ENCODE measurements at regions not wholly inside any gene's neighbourhood (a gene's known extent, or its start where the extent isn't known, plus 50 kb on each side); places are given as distances from the start of the nearest gene placed in this dataset.
"Not testable (repeated sequence)": the region's sequence is repeated elsewhere in the genome, so short reads cannot be mapped to it uniquely, and the experiment has no call there.

DNA sequence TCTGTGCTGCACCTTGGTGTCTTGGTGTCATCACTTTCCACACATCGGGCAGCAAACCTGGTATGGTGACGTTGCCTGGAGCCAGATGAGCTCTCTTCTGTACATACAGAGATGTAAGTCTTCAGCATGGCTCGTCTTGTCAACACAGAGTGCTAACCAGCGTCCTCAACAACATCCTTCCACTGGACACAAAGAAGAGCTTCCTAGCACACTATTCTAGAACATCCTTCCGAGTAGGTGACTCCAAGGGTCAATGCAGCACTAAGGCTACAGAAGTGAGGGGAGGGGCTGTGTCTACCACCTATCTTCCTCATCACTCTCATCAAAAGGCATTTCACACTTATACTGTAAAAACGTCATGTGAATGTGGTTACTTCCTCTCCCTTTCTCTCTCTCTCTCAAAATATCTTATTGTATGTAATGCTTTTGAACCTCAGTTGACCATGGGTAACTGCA is 108.1 kb upstream of the SLC1A4 start:
- H3K4me3 Mint-ChIP-seq, result no peak overlapping the region
- peaks cover 7% of the 10 kb centered on the region for H3K4me1 Mint-ChIP-seq
- no peaks in the 10 kb centered on the region for H3K27me3 Mint-ChIP-seq
- intact Hi-C loops (cut with micrococcal nuclease), result no loop called here
- no peaks in the 10 kb centered on the region for H3K9me3 Mint-ChIP-seq
- DNase-seq (no peak), ATAC-seq (ENCODE audit: low read depth) (no peak)
- no peak overlapping the region for H3K27ac Mint-ChIP-seq
- TF ChIP-seq, protein P1, sequence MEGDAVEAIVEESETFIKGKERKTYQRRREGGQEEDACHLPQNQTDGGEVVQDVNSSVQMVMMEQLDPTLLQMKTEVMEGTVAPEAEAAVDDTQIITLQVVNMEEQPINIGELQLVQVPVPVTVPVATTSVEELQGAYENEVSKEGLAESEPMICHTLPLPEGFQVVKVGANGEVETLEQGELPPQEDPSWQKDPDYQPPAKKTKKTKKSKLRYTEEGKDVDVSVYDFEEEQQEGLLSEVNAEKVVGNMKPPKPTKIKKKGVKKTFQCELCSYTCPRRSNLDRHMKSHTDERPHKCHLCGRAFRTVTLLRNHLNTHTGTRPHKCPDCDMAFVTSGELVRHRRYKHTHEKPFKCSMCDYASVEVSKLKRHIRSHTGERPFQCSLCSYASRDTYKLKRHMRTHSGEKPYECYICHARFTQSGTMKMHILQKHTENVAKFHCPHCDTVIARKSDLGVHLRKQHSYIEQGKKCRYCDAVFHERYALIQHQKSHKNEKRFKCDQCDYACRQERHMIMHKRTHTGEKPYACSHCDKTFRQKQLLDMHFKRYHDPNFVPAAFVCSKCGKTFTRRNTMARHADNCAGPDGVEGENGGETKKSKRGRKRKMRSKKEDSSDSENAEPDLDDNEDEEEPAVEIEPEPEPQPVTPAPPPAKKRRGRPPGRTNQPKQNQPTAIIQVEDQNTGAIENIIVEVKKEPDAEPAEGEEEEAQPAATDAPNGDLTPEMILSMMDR (IDR thresholded peaks at IDR 0.05), result no peak
- H3K36me3 Mint-ChIP-seq (ENCODE audit: low read depth), result peaks cover 3% of the 10 kb centered on the region
- CTCF ChIA-PET, result no interaction called here
- POLR2A ChIA-PET, result no interaction called here

- Mint-ChIP-seq H3K27me3 (no peaks in the 10 kb centered on the region), H3K36me3 (ENCODE audit: low read depth) (peaks cover 5% of the 10 kb centered on the region), H3K9me3 (no peaks in the 10 kb centered on the region), H3K4me1 (no peaks in the 10 kb centered on the region), H3K4me3 (no peak overlapping the region), H3K27ac (no peak overlapping the region)
- ATAC-seq (ENCODE audit: low read depth) (no peak), DNase-seq (no peak)
- CTCF ChIA-PET, result interaction anchor here (0.6 kb wide), 1 partner anchor 235 kb away, joined by 3 read pairs; no protein-coding TSS in a partner anchor
- POLR2A ChIA-PET, result no interaction called here
- TF ChIP-seq, protein P1 (IDR thresholded peaks at IDR 0.05), result no peak
- intact Hi-C loops (cut with micrococcal nuclease), result no loop called here
Measured at GRCh38 chr2:64887565-64887964, 101.6 kb upstream of the SLC1A4 start.

- Mint-ChIP-seq H3K9me3 (no peaks in the 10 kb centered on the region), H3K4me3 (no peak overlapping the region), H3K27me3 (no peaks in the 10 kb centered on the region), H3K27ac (no peak overlapping the region), H3K36me3 (ENCODE audit: low read depth) (peaks cover 4% of the 10 kb centered on the region), H3K4me1 (no peaks in the 10 kb centered on the region)
- CTCF ChIA-PET, result no interaction called here
- ATAC-seq (ENCODE audit: low read depth) (no peak), DNase-seq (no peak)
- POLR2A ChIA-PET, result no interaction called here
- intact Hi-C loops (cut with micrococcal nuclease), result no loop called here
- TF ChIP-seq, protein P1 (IDR thresholded peaks at IDR 0.05), result no peak
Measured at GRCh38 chr2:64888591-64889309, 100.4 kb upstream of the SLC1A4 start.

DNA sequence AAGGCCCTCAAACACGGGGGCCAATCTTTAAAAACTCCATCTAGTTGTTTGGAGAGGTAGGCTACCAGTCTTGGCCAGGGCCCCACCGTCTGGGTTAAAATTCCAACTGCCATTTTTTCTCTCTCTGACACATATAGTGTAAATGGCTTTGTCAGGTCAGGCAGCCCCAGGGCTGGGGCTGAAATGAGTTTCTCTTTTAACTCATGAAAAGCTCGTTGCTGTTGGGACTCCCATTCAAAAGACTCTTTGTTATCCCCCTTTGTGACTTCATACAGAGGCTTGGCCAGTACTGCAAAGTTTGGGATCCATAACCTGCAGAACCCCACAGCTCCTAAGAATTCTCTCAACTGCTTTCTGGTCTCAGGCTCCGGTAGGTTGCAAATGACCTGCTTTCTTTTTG is 99.4 kb upstream of the SLC1A4 start:
- POLR2A ChIA-PET, result no interaction called here
- CTCF ChIA-PET, result no interaction called here
- intact Hi-C loops (cut with micrococcal nuclease), result no loop called here
- TF ChIP-seq, protein P1 (IDR thresholded peaks at IDR 0.05), result no peak
- H3K4me1 Mint-ChIP-seq, result no peaks in the 10 kb centered on the region
- DNase-seq, result no peak
- peaks cover 4% of the 10 kb centered on the region for H3K36me3 Mint-ChIP-seq (ENCODE audit: low read depth)
- ATAC-seq (ENCODE audit: low read depth), result no peak
- H3K27me3 Mint-ChIP-seq, result no peaks in the 10 kb centered on the region
- H3K27ac Mint-ChIP-seq, result no peak overlapping the region
- H3K4me3 Mint-ChIP-seq, result no peak overlapping the region
- no peaks in the 10 kb centered on the region for H3K9me3 Mint-ChIP-seq

DNA sequence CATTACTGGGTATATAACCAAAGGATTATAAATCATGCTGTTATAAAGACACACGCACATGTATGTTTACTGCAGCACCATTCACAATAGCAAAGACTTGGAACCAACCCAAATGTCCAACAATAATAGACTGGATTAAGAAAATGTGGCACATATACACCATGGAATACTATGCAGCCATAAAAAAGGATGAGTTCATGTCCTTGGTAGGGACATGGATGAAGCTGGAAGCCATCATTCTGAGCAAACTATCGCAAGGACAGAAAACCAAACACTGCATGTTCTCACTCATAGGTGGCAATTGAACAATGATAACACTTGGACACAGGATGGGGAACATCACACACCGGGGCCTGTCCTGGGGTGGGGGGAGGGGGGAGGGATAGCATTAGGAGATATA is 92.6 kb upstream of the SLC1A4 start:
- POLR2A ChIA-PET; CTCF ChIA-PET; H3K27me3 Mint-ChIP-seq; H3K4me3 Mint-ChIP-seq; intact Hi-C loops (cut with micrococcal nuclease); H3K4me1 Mint-ChIP-seq; ATAC-seq (ENCODE audit: low read depth); H3K9me3 Mint-ChIP-seq; DNase-seq; H3K27ac Mint-ChIP-seq: not testable (repeated sequence)
- peaks cover 10% of the 10 kb centered on the region for H3K36me3 Mint-ChIP-seq (ENCODE audit: low read depth)
